NCI-H748 treated with DMSO at 0.1 percent for 48 hours (cell line): ENCODE measurements at regions not wholly inside any gene's neighbourhood (a gene's known extent, or its start where the extent isn't known, plus 50 kb on each side); places are given as distances from the start of the nearest gene placed in this dataset.
A peak's percentile ranks its signal among the peaks of the same experiment; 100 is the strongest.

Experiments
- DNase-seq: peaks from one replicate; lab custom pipeline; 2025; lab: John Stamatoyannopoulos, UW

DNA sequence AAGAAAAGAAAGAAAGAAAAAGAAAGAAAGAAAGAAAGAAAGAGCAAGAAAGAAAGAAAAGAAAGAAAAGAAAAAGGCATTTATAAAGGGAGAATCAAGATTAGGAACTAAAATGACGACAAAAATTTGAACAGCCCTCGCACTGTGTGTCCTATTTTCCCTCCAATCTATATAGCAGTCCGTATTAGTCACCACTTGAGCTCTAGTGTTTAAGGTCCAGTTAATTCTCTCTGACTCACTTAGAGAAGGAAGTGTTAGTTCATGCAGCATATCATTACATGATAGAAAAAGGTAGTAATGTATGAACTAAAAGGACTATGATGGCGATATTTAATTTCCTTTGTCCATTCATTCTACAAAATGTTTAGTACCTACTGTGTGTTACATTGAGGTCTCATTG lies 122.7 kb downstream of the CBLL2 start:
- no peak for DNase-seq

DNA sequence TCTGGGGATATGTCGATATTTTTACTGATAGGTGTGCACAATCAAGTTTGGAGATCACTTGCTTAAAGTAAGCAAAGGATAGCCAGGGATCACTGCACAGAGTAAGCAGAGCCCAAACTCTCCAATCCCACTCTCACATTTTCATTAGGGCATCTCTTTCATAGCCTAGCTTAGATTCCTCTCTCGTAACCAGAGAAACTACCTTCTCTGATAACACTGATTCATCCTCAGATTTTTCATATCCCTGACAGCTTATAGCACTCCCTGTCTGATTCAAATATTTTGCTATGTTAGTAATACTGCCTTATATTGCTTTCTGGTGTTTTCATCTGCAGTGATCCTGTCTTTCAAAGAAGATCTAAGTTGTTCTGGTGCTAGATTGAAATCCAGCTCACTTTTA lies 123.7 kb downstream of the CBLL2 start:
- DNase-seq, result no peak

DNA sequence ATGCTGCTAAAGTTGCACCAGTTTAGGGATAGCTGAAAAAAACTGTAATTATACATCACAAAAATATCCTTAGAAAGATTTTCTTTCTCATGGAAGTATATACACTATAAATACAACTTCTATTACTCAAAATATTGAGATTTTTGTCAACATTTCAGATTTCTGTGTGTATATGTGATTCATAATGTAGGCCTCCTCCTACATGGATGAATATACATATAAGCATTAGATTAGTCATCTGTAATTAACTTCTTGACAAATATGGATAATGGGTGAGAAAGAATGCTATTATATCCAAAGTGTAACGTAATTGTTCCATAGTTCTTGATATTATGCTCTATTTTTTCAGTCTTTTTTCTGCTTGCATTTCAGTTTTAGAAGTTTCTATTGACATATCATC lies 124.9 kb downstream of the CBLL2 start:
- no peak for DNase-seq

DNA sequence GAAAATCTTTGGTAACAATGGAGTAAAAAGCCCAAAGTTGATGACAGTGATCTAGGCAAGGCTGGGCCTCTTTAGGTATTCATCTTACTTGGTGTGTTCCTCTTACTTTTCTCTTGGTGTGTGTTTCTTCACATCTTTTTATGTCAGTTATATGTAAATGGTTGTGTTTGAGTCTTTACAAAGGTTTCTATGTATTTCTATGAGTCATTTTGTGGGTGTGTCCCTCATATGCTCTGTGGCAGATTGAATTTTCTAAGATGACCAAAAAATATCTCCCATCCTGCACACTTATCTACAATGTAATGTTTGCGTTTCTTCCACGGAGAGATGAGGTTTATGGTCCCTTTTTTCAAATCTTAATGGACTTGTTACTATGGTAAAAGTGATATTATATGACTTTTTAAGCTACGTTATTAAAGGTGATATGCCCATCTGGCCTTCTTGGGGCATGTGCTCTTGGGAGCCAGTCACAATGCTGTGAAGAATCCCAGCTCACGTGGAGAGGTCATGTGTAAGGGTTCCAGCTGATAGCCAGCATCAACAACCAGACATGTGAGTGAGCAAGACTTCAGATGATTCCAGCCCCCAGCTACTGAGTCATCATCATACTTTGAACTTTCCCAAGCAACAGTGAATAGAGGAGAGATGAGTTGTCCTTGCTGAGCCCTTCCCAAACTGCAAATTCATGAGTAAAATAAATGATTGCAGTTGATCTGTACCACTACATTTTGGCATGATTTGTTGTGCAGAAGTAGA lies 126.9 kb downstream of the CBLL2 start:
- DNase-seq, result no peak

DNA sequence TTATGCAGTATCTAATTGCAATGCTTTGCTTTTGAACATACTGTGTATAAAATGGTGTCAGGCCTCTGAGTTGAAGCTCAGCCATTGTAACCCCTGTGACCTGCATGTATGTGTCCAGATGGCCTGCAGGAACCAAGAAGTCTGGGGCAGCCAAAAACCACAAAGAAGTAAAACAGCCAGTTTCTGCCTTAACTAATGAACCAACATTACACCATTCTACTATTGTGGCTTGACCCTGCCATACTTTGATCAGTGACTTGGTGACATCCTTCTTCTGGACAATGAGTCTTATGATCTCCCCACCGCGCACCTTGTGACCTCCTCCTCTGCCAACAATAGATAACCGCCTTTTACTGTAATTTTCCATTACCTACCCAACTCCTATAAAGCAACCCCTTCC lies 131.6 kb downstream of the CBLL2 start:
- no peak for DNase-seq

DNA sequence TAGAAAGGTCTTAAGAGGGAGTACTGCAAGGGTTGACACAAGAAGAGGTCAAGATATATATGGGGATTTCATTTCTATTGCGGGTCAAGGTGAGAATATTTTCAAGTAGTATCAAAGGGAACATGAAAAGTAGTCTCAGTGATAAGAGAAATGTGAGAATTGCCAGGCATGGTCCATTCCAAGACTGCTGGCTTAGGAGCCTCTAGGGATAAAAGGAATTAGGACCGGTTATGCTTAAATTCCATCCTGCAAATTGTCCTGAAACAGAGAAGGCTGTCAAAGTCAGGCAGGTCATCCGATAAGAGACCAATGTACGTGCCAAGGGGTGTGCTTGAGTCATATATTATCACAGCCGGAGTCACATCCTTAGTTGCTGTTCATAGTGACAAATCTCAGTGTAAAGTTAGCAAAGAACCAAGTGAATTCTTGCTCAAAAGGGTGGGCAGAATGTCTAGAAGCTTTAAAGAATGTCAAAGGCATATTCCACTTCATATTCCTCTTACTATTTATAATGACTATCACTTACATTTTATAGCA lies 133.6 kb downstream of the CBLL2 start:
- DNase-seq, result no peak

DNA sequence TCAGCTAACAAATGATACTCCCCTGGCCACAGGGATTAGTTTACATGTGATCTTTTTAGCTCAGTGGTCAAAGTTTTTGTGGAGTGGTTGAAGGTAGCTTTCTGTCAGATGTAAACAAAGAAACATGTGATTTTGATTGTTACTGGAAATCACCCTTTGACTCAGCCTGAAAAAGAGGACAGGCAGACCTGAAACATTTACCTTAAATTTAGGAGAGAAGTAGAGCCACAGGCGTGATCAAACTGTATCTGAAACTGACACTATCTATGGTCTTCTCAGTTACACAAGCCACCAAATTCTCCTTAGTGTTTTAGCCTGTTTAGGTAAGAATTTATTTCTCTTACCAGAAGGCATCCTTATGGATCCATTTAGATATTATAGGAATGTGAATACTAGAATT lies 136.7 kb downstream of the CBLL2 start:
- DNase-seq, result no peak

DNA sequence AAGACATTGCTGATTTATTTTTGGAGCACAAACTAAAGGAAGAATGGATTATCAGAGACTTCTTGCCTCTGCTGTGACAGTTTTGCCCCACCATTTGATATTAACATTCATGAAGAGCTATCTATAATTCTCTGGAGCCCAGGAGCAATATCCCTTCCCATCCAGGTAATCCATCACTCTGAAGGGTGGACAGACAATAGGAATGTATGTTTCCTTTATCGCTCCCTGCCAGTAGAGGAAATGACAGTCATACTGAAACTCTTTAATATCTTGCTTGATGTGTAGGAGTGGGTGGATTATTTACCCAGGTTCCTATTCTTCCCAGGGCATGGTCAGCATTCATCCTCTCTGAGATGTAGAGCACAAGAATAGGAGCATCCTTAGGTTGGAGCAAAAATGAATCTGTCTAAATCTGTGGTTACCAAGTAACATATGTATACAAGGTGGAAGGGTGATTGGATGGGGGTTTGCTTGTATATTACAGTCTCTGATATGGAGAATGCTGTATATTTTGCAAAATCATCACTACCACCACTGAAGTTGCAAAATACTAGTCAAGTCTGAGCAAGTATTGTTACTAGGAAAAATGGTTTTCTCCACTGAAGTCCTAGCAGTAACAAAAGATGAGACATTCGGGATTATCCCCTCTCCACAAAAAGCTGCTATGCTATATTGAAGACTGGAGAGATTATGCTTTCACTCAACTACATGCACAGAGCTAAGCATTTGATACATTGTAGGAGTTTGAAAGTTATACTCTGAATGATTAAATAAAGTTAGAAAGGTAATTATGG lies 151.6 kb downstream of the CBLL2 start:
- DNase-seq, result no peak

DNA sequence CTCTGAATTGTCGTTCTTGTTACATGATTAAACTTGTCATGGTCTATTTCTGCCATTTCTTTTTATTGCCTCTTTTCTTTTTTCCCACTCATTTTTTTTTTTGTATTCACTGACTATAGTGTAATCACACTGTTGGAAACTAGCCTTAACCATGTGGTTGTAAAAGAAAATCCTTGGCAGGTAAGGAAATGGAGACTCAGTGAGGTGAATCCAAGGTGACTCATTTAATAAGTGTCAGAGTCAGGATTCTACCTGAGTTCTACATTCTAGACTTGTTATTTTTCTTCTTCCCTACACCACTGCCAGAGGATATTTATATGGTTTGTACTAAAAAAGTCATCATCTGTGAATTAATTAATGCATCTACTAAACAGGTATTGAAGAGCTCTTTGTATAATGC lies 152.2 kb downstream of the CBLL2 start:
- DNase-seq, result no peak

DNA sequence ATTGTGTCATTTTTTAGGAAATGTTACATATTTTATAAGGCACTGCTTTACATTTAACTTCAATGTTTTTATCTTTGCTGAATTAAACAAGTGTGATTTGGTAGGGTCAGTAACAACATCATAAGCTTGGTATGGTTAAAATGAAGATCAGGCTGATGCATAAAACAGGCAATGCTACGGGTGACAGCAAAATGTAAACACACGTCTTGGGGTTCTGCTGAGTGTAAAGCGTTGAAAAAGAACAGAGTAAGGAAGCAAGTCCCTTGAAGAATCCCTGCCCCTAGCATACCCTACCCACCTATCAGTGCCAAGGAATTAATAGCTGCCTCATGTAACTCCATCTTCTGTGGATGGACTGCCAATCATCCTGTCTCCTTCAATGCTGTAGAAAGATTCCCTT lies 157.0 kb downstream of the CBLL2 start:
- DNase-seq, result no peak

DNA sequence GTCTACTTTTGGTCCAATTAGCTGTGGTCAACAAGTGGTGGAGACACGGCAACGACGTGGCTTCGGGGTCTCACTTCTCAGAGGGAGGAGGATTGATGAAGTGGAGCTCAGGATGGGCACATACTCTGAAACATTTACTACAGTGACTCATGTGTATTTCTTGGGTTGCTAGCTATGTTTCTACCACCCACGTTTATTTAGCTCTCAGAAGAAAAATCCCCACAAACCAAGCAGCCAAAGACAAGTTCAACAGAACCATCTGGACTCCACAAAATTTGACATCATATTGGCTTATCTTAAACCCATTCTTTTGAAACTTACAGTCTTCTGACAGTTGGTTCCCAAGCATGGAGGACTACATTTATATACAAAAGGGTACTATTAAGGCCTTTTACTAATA lies 158.0 kb downstream of the CBLL2 start:
- DNase-seq, result no peak

DNA sequence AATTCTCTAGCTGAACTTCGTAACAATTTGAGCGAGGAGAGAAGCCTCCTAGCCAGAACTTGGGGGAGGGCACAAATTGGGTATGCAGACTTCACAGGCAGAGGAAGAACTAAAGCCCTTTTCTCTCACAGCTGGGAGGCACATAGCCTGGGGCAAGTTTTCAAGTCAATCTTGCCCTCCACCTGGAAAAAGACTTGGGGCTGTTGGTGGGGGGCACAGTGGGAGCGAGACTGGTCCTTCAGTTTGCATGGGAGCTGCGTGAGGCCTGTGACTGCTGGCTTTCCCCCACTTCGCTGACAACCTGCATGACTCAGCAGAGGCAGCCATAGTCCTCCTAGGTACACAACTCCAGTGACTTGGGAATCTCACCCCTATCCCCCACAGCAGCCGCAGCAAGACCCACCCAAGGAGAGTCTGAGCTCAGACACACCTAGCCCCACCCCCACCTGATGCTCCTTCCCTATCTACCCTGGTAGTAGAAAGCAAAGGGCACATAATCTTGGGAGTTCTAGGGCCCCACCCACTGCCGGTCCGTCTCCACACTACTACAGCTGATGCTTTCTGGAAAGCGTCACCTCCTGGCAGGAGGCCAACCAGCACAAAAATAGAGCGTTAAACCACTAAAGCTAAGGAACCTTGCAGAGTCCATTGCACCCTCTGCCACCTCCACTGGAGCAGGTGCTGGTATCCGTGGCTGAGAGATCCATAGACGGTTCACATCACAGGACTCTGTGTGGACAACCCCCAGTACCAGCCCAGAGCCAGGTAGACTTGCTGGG lies 160.8 kb downstream of the CBLL2 start:
- no peak for DNase-seq

DNA sequence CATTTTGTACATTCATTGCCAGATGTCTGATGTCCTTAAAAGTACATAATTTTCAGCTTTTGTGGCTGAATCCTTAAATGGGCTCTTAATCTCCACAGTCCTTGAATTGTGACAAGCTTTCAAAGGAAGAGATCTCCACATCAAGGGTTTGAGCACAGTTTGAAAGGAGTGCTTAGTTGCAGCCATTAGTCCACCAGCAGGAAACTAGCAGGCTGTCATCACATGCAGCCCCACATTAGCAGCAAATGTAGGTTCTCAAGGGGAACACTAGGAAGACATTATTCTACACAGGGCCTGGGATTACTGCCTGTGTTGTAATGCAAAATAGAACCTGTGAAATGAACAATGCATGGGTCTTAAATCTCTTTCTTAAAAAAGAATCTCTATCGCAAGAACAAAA lies 173.2 kb downstream of the CBLL2 start:
- DNase-seq, result no peak

DNA sequence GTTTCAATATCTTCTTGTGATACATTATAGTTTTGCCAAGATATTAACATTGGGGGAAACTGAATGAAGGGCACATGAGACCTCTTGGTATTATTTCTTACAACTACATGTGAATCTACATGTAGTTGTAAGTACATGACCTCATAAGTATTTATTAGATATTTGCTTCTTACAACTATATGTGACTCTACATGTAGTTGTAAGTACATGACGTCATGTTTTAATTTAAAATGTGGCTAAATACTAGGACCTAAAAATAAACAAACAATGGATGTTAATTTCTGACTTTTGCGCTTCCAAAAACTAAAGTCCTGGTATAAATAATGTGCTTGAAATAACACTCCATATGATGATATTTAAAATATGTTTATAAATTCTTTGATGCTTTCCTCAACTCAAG lies 190.2 kb downstream of the CBLL2 start:
- no peak for DNase-seq

DNA sequence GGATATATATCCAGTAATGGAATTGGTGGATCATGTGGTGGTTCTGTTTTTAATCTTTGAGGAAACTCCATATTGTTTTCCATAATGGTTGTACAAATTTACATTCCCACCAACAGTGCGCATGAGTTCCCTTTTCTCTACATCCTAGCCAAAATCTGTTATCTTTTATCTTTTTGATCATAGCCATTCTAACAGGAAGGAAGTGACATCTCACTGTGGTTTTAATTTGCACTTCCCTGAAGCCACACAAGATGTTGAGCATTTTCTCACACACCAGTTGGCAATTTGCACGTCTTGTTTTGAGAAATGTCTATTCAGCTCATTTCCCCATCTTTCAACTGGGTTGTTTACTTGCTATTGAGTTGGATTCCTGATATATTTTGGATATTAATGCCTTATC lies 194.9 kb downstream of the CBLL2 start:
- DNase-seq, result no peak

DNA sequence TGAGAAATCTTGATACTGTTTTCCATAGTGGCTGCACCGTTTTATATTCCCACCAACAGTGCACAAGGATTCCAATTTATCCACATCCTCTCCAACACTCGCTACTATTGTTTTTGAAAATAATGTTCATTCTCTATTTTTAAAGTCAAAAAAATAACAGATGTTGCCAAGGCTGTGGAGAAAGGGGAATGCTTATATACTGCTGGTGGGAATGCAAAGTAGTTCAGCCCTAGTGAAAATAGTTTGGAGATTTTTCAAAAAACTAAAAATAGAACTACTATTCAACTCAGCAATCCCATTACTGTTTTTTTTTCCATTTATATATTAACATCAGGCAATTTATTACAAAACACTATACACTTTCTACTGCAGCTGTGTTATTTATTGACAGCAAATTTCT lies 208.7 kb downstream of the CBLL2 start:
- DNase-seq, result no peak

DNA sequence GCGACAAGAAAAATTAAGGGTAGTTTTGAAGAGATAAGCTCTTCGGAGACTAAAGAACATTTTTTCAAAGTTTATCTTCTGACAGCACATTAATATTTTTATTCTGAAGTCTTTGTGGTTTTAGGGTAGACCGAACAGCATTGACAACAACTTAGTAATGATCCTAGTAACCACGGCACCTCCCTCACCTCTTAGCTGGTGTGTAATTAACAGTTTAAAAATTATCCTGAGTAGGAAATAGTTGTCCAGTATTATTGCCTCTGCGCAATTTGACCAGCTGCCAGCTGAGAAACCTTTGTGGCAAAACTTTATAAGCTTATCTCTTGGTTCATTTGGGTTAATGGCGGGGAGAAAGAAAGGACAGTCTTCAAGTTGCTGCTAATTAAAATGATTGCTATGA lies 213.6 kb downstream of the CBLL2 start:
- peak; percentile 47 for DNase-seq

DNA sequence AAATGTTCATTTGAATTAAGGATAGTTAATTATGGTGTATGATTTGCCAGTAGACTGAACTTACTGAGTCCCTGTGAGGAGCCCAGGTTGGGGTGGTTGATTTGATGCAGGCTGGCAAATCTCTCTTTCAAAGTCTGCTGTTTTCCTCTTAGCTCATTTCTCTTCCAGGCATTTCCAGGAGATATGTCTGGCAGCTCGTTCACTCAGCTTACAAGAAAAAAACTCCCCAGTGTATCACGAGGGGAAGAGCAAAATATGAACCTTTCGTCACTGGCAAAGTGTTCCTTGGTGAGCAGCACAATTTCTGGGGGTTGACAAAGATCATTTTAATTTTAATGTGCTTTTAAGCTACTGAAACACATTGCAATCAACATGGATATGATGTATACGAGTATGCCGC lies 244.2 kb downstream of the CBLL2 start:
- no peak for DNase-seq

DNA sequence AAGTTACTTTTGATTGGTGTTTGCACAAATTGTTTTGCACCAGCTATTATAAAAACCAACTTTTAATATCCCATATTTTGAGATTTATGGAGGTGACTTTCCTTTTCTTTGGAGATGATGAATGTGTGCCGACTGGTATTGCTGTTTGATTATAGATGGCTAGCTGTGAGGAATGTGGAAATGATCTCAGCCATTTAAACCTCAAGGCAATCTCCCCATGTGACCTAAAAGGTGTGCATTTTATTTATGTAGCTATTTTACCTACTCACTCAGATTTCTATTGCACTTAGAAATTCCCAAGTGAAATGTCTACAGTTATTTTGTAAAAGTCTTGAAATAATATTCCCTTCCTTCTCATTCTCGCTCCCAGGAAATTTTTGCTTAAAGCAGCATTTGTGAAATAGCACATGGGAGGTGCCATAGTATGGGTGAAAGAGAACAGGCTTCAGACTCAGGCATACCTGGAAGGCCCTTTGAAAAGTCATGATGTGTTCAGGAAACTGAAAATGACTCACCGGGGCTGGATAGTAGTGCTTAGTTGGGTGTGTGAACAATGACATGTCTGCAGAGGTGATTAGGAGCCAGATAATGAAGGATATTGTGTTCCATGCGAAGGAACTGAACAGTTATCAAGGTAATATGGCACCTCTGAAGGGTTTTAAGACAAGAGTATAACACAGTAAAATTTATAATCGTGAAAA lies 247.6 kb downstream of the CBLL2 start:
- DNase-seq, result no peak

DNA sequence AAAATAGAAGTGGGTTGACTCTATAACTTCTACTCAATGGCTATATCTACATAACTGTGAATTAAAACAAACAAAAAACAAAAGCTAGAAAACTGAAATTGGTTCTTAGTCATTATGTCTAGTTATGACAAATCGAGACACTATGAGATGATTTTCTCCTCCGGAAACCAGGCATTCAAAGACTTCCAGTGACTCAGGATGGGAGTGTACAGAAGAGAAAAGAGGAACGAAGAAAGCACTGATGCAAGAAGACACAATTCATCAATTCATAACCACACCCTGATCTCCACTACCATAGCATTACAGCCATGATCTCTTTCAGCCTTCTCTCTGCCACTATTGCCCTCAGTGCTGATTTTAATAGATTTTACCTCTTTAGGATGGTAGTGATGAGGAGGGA lies 253.6 kb downstream of the CBLL2 start:
- no peak for DNase-seq

DNA sequence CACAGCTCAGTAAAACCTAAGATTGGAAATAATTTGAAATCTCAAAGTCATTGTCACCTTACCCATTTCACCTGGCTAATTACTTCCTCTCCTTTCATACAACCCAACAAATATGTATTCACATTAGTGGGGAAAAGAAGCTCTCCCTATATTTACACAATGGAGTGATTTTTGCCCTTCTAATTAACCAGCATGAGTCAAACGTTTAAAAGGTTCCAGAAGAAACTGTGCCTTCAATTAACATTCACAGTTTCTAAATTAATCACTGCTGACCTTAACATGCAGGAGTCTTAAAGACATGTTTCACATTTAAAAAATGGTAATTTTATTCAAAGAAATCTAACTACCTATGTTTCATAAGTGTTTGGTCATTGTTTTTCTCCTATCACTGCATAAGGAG lies 254.6 kb downstream of the CBLL2 start:
- DNase-seq, result peak; percentile 64

DNA sequence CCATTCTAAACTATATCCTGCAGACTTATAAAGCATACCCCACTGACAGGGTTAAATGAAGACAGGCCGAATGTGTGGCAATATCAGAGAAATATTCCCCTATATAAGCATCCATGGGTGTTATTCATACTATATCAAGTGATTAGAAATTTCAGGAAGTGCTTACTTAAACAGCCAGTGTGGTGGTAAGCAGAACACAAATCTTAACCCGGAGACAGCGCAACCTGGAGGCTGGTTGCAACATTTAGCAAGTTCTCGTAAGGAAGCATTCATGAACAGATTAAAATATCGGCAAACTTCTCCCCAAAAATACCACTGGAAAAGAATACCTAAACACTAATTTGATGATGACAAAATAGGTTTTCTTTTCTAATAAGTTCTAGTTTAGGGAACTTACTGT lies 261.2 kb downstream of the CBLL2 start:
- DNase-seq, result no peak
